Renal pelvis (tissue), 1 donor: ENCODE measurements at regions not wholly inside any gene's neighbourhood (a gene's known extent, or its start where the extent isn't known, plus 50 kb on each side); places are given as distances from the start of the nearest gene placed in this dataset.

Experiments used
- DNase-seq: peaks from one replicate; pipeline ENCODE4 v3.0.0-alpha.2; 2013

GRCh38 chr2:103959174-103960128 lies 894.5 kb upstream of the POU3F3 start:
- DNase-seq, result peak; percentile 45

GRCh38 chr2:103960129-103960513 lies 893.8 kb upstream of the POU3F3 start:
- no peak for DNase-seq

GRCh38 chr2:103960951-103961350 lies 893.0 kb upstream of the POU3F3 start:
- DNase-seq, result no peak

- DNase-seq, result no peak
These were observed 892.1 kb upstream of the POU3F3 start for GRCh38 chr2:103961862-103962261.

- no peak for DNase-seq
These were observed 891.2 kb upstream of the POU3F3 start for GRCh38 chr2:103962670-103963069.

GRCh38 chr2:103963146-103963725 lies 890.7 kb upstream of the POU3F3 start:
- peak; percentile 4 for DNase-seq

- DNase-seq, result no peak
These were observed 876.7 kb upstream of the POU3F3 start for GRCh38 chr2:103977241-103977640.

- DNase-seq, result peak; percentile 5
These were observed 876.2 kb upstream of the POU3F3 start for GRCh38 chr2:103977668-103978067.

- DNase-seq, result no peak
These were observed 873.5 kb upstream of the POU3F3 start for GRCh38 chr2:103980401-103980800.

GRCh38 chr2:103982691-103983090 lies 871.2 kb upstream of the POU3F3 start:
- no peak for DNase-seq

- DNase-seq, result no peak
These were observed 867.9 kb upstream of the POU3F3 start for GRCh38 chr2:103986001-103986400.

- no peak for DNase-seq
These were observed 862.3 kb upstream of the POU3F3 start for GRCh38 chr2:103991591-103991990.

GRCh38 chr2:104004821-104005220 lies 849.1 kb upstream of the POU3F3 start:
- DNase-seq, result no peak

GRCh38 chr2:104016801-104017200 lies 837.1 kb upstream of the POU3F3 start:
- DNase-seq, result no peak

- DNase-seq, result no peak
These were observed 830.6 kb upstream of the POU3F3 start for GRCh38 chr2:104023306-104023705.

GRCh38 chr2:104023765-104024164 lies 830.1 kb upstream of the POU3F3 start:
- no peak for DNase-seq

- no peak for DNase-seq
These were observed 828.6 kb upstream of the POU3F3 start for GRCh38 chr2:104025295-104025694.

- no peak for DNase-seq
These were observed 827.2 kb upstream of the POU3F3 start for GRCh38 chr2:104026725-104027124.

- no peak for DNase-seq
These were observed 826.6 kb upstream of the POU3F3 start for GRCh38 chr2:104027321-104027720.

GRCh38 chr2:104028061-104028460 lies 825.9 kb upstream of the POU3F3 start:
- DNase-seq, result peak; percentile 54

- no peak for DNase-seq
These were observed 820.5 kb upstream of the POU3F3 start for GRCh38 chr2:104033399-104033798.

GRCh38 chr2:104040771-104041170 lies 813.1 kb upstream of the POU3F3 start:
- DNase-seq, result no peak

- DNase-seq, result no peak
These were observed 812.6 kb upstream of the POU3F3 start for GRCh38 chr2:104041351-104041750.
